GM21825 (cell line): ENCODE measurements at regions not wholly inside any gene's neighbourhood (a gene's known extent, or its start where the extent isn't known, plus 50 kb on each side); places are given as distances from the start of the nearest gene placed in this dataset.
"Not testable (repeated sequence)": the region's sequence is repeated elsewhere in the genome, so short reads cannot be mapped to it uniquely, and the experiment has no call there.

Experiments
- ATAC-seq: cut with Tn5 transposase; IDR thresholded peaks from one replicate; pipeline ENCODE4 v1.9.1; 2021; ENCODE audit warnings: mild to moderate bottlenecking, moderate library complexity; ENCODE audit not compliant: unreplicated experiment

DNA sequence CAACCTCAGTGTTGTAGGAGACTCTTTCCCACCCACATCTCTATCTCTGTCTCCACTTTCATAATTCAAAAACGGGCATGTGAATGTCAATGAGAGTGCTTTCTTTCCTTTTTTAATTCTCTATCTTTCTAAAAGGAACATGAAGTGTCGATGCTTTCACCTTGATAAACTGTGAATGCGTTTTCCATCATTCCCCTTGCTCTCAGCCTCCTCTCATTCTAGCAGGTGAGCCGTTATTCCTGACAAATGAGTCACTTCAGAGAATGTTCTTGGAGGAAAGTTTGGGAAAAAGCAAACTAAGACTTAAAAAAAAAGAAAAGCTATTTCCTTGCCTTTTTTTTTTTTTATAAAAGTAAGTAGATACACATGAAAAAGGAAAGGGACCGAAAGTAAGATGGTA lies 226.0 kb upstream of the C1orf87 start:
- ATAC-seq = no peak

DNA sequence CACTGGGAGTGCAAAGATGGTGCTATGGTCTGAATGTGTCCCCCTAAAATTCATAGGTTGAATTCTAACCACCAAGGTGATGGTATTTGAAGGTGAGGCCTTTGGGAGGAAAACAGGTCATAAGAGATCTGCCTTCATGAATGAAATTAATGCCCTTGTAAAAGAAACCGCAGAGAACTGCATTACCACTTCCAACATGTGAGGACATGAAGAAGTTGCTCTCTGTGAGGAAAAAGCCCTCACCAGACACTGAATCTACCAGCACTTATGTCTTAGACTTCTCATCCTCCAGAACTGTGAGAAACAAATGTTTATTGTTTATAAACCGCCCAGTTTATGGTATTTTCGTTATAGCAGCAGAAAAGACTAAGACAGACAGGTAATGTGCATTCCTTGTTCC lies 224.7 kb upstream of the C1orf87 start:
- no peak for ATAC-seq

DNA sequence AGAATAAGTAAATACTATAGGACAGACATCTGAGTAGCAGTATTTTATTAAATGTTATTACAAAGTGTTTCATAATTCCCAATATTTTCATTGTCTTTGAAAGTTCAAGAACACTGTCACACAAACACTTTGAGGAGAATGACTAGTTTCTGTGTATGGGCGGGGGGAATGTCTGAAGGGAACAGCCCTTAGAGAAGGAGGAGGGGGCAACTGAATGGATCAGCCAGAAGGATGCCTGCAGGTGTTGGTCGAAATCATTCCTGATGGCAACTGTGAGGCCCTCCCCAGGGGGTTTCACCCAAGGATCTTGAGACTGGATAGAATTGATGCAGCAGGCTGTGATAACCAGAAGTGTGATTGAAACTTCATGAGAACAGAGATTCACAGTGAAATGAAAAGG lies 223.2 kb upstream of the C1orf87 start:
- ATAC-seq = no peak

DNA sequence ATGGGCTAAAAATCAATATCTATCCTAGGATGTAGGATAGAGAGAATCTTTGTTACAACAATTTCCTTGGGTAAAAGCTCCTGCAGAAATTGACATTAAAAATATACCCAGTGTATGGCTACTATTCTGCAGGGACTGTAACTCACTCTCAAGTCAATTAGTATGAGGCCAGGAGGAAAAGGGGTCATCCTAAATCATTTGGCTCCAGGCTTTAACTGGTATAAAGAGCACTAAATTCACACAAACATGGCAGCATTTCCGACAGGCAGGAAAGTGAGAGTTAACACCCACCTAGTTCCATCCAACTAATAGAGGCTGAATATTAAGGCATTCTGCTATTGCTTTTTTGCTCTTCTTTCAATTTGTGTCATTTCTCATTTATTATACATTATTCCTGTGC lies 218.6 kb upstream of the C1orf87 start:
- no peak for ATAC-seq

DNA sequence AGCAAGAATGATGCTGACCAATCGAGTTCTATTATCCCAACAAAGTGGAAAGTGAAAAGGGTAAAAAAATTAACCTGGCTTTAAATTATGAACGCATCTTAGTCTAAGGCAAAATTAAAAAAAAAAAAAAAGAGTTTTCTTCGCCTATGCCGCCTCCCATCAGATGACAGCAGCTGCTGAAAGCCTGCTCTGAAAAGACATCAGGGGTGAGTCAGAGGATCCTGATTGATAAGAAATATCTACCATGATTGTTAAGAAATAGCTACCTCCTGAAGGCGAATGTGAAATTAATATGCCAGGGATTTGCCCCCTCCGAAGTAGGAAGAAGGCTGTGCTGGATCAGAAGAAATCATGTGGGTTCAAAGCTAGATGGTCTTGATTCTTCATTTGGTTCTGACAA lies 216.8 kb upstream of the C1orf87 start:
- ATAC-seq = no peak

DNA sequence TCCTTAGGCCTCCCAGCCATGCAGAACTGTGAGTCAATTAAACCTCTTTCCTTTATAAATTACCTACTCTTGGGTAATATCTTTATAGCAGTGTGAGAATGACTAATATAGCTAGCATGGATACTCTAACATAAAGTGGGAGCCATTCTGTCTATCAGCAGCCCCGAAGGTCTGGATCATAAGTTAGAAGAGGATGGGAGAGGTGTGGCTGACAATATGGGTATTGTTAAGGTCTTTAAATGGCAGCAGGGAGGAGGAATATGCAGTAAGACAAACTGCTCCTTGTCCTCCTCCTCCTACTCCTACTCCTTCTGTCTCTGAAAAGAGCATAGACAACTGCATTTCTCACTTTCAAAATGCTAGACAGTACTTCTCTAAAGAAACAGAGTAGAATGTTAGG lies 214.0 kb upstream of the C1orf87 start:
- no peak for ATAC-seq

DNA sequence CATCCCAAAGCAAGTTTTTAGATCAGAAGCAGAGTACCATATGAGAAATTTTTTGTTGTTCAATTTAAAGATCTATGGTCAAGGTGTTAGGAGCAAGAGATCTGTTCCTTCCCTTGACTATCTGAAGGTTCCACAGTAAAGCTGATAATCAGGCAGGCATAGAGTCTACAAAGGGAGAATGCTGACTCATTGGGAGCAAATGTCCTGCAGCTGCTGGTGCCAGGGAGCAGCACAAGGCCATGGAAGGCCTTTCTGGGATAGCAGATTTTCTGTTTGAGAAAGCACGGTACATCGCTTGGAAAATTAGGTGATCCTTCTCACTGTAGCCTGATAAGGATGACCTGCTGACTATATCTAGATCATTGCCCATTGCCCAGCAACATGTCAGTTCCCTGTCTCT lies 210.1 kb upstream of the C1orf87 start:
- ATAC-seq = no peak

DNA sequence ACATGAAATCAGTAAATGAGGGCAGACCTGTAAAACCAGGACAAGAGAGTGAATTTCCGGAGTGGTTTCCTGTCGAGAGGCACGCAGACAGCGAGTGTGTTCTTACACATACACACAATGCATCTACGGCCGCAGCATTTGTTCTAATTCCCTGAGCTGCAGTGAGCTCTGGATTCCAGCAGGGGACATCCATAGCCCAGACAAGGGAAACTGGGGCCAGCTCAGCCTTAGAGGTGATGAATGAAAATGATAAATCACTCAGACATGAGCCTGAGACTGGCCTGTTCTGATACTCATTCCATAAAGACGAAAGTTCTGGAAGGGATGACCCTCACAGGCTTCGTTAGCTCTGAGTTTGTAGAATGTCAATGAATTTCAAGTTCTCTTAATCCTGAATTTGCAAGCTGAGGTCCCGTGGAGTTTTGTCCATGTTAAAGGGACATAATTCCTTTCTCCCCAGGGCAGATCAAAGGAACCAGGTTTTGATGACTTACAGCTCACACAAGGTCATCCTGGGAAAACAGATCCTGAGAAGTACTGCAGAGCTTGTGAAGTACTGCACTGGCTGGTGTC lies 207.9 kb upstream of the C1orf87 start:
- peak; percentile 99 for ATAC-seq

DNA sequence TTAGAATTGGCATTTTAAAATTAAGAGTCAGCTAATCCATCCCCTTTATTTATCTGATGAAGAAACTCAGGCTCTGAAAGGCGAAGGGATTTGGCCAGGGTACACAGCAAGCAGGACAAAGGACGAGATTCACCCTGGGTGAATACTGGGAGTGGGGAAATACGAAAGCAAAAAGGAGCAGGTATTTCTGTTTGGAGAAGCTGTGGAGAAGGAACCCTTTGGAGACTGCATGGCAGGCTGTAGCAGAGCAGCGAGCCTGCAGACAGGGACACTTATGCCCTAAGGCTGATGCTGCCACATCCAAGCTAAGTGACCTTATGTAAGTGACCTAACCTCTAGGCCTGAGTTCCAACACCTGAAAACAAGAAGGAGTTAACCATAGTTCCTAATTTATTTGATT lies 207.2 kb upstream of the C1orf87 start:
- ATAC-seq = no peak

DNA sequence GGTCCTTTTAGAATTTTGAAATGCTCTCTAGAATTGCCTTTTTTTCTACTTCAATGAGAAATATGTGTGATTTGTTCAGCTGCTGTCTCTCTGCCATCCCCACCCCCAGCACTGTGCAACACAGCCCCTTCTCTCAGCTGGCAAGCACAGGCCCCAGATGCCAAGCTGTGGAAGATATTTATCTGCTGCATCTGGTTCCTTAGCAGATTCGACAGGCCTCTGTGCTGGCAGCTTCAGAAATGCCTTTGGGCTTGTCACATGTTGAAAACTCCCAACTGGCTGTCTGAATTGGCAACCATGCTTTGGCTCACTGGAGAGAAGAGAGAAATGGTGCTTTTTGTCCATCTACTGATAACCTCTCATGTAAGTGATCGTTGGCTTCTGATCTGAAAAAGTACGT lies 206.7 kb upstream of the C1orf87 start:
- ATAC-seq = no peak

DNA sequence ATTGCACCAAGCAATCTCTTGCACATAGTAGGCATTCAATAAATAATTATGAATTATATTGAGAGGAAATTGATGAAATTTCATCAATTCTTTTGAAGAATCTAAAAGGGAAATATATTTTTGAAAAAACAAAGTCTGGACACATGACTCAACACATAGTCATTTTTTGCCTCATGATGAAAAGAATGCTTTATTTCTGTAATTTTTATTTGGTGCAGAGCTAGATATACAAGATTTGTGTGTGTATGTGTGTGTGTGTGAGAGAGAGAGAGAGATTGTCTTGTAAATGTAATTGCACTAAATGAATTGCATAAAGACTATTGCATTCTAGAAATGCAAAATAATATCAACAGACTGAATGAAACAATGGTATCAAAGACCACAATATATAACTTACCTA lies 206.2 kb upstream of the C1orf87 start:
- ATAC-seq = no peak

DNA sequence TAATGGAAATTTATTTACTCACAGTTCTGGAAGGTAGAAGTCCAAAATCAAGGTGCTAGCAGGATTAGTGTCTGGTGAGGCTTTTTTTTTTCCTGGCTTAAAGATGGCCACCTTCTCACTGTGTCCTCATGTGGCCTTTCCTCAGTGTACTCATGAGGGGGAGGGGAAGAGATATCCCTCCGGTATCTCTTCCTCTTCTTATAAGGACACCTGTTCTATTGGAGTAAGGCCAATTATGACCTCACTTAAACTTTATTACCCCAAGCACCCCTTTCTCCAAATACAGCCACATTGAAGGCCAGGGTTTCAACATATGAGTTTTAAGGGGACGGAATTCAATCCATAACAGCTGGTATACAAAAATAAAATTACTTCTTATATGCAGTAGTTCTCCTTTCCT lies 203.7 kb upstream of the C1orf87 start:
- no peak for ATAC-seq

DNA sequence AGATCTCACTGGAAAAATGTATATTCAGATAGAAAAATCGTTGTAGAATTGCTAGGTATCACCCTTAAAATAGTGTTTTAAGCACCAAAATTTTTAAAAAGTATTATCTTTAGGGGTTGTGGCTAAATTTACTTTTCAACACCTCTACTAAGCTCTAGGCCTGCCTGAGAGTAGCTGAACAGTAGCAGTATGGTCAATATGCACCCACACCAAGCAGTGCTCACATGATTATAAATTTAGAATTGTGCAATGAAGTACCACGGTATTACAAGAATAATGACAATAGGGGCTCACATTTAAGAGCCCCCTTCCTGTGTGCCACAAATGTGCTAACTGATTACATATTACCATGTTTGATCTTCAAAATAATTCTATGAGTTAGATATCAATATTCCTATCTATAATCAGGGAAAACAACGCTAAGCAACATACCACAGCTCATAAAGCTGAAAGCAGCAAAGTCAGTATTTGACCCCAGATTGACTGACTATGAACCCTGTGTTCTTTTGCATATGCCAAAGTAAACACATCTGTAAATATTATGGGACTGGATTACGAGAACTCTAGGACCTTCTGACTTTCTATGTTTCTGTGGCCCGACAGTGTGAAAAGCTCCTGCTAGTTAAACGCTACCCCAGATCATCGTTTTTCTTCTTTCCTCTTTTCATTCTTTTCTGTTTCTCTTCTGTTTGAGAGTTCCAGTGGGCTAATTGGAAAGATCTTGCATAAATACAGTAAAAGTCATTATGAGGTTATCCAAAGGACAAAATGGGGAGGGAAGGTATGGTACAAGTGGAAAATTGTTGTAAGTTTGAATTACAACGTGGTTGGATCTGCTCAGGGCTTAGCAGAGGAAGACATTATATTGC lies 201.1 kb upstream of the C1orf87 start:
- no peak for ATAC-seq

DNA sequence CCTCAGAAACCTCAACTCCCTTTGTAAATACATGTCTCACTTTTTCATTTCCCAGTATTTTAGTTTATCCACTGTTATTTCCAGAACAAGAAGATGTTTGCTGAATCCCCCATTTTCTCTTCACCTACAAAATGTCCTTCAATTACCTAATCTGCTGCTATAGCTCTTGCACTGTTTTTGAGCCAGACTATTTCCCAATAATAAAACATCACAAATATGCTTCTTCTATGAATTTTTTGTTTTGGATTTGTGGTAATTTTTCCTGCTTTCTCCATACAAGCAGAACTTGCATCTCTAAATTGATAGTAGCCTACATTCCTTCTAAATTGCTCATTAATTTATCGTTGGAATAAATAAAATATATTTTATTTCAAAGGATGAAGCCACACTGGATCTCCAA lies 199.6 kb upstream of the C1orf87 start:
- no peak for ATAC-seq

DNA sequence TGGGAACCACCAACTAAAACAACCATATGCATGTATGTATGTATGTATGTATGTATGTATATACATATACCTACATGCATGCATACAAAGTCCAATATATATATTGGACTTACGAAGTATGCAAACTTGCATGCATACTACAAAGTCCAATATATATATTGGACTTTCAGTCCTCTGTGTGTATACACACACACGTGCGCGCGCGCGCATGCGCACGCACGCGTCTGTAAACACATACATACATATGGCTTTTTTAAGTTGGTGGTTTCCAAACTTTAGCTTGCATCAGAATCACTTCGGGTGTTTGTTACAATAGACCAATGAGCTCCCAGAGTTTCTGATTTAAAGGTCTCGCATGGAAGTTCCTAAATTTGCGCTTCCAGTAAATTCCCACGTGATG lies 197.5 kb upstream of the C1orf87 start:
- no peak for ATAC-seq

DNA sequence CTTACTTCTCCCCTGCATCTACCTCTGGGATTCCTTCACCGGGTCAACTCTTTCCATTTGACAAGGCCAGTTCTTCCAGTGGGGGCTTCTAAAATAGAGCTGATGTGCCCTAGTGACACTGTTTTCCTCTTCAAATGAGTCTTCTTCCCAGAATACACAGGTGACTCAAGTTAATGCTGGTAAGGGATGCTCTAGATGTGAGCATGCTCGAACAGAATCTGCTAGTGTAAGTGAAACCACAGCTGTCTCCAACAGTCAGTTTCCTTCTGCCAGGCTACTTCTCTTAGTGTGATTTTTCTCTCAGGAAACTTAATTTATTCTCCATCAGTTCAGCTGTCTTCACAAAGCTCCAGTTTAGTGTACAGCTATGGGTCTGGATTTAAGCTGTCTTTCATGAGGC lies 194.9 kb upstream of the C1orf87 start:
- no peak for ATAC-seq

DNA sequence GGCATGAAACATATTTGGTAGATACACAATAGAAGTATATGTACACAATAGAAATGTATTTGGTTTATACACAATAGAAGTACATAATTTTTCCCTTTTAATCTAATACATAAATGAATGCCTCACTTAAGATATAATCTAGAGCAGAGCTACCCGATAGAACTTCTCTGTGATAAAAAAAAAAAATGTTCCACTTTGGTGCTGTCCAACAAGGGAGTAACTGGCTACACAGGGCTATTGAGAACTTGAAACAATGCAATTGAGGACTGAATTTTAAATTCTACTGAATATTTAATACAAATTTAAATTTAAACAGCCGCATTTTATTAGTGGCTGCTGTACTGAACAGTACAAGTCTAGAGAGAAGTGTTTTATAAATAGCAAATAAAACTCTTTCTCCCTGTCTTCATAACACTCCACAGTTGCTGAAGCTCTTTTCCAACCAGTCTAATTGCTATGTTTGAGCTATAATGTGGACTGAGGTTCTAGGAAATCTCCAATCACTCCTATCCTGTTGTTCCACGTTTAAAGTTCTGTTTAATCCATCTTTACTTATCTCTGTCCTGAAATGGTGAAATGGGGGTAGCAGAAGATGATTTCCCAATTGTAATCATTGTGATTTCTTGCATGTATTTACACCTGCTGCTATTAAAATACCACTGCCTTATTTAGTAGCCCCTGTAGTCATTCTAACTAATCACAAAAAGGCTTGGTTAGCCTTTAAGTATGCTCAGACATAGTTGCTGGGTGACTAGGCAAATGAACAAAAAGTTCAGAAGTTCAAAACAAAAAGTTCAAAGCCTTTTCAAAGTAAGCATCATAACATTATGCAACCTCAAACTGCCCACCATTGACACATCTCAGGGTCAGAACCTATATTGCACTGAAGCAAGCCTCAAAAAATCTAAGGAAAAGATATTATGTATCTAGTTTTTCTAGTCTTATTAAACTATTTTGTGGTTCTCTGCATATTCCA lies 192.3 kb upstream of the C1orf87 start:
- ATAC-seq = no peak

DNA sequence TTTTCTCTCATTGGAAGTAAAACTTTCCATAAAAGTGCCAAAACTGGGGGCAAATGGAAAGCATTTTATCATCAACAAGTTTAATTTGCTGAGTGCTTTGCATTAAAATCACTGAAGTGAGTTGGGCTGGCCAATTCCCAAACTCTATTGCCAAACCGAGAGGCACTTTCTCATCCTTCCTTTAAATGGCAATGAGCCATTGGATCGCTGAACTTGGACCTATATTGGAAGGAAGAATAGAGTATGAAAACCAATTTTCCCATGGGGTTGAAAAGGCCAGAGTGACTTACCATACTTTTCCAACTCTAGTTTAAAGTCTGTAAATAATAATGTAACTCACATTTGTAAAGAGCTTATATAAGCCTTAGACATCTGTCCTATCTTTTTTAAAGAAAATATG lies 189.1 kb upstream of the C1orf87 start:
- ATAC-seq = no peak

DNA sequence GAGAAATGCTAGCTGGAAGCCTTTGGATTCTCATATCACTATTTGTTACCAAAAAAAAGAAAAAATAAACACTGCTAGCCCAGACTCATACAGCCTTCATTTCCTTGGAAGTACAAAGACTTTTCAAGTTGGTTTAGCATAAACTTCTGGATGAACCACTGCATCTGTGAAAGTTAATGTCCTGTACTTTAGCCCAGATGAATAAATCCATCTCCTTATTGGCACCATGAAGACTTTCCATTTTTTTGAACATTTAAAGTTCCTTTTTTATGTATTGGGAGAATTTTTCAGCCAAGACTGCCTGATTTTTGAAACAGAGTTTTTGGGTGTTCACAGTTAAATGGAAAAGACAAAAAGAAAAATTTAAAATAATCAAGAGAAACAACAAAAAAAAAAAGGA lies 184.0 kb upstream of the C1orf87 start:
- no peak for ATAC-seq

DNA sequence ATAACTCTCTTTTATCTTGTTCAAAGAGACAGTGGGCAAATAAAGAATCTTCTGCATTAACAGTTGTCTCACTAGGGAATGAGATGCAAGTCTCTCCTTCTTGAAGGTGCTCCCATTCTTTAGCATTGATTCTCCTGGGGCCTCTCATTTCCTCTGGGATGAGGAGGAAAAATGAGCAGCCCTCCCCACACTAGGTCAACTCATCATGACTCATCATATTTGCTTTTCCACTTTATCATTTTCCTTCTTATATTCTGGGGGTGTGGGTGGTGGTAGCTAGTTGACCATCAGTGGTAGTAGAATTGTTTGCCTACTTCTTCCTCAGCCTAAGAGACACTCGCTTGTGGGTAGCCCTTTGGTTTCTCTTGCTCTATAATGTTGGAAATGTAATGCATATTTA lies 182.0 kb upstream of the C1orf87 start:
- no peak for ATAC-seq

DNA sequence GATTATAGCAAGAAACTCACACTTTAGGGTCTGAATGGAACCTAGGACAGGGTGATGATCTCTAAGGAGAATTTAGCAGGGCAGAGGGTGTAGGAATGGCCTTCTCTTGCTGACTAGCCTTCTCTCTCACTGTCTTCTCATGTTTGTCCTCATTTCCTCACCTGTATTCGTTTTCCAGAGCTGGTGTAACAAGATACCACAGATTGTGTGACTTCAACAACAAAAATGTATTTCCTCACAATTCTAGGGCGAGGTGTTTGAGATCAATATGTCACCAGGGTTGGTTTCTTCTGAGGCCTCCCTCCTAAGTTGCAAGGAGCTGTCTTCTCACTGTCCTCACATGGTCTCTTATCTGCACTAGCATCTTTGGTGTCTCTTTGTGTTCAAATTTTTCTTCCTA lies 177.9 kb upstream of the C1orf87 start:
- ATAC-seq = no peak

DNA sequence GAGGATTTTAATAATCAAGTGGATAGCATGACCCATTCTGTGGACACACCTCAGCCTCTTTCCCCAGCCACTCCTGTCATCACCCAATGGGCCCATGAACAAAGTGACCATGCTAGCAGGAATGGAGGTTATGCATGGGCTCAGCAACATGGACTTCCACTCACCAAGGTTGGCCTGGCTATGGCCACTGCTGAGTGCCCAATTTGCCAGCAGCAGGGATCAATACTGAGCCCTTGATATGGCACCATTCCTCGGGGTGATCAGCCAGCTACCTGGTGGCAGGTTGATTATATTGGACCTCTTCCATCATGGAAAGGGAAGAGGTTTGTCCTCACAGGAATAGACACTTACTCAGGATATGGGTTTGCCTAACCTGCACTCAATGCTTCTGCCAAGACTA lies 173.9 kb upstream of the C1orf87 start:
- not testable (repeated sequence) for ATAC-seq
